H9 (cell line): ENCODE measurements at regions not wholly inside any gene's neighbourhood (a gene's known extent, or its start where the extent isn't known, plus 50 kb on each side); places are given as distances from the start of the nearest gene placed in this dataset.

Source experiments
- DNase-seq: peaks from one replicate; pipeline ENCODE4 v3.0.0-alpha.2; 2017
- H2AFZ ChIP-seq: one replicate; pipeline ENCODE4 v1.6.1; 2013; ENCODE audit warnings: mild to moderate bottlenecking, low read length, control low read depth, moderate library complexity
- H2AK5ac ChIP-seq: 2 replicates; pipeline ENCODE4 v1.6.1; 2013; ENCODE audit warnings: low read length, control low read depth, mixed read lengths; ENCODE audit not compliant: insufficient read length
- H2BK120ac ChIP-seq: one replicate; pipeline ENCODE4 v1.6.1; 2013; ENCODE audit warnings: low read depth, mild to moderate bottlenecking, low read length, control low read depth, inconsistent platforms; ENCODE audit not compliant: poor library complexity, severe bottlenecking
- H2BK12ac ChIP-seq: 2 replicates; pipeline ENCODE4 v1.6.1; 2013; ENCODE audit warnings: low read length, control low read depth, mixed read lengths, low read depth; ENCODE audit not compliant: insufficient read length
- H2BK15ac ChIP-seq: 2 replicates; pipeline ENCODE4 v1.6.1; 2013; ENCODE audit warnings: low read depth, low read length, control low read depth
- H2BK20ac ChIP-seq: one replicate; pipeline ENCODE4 v1.6.1; 2013; ENCODE audit warnings: low read depth, mild to moderate bottlenecking, low read length, control low read depth, inconsistent platforms; ENCODE audit not compliant: poor library complexity, severe bottlenecking
- H2BK5ac ChIP-seq: 2 replicates; pipeline ENCODE4 v1.6.1; 2013; ENCODE audit warnings: low read length, control low read depth, mixed read lengths; ENCODE audit not compliant: insufficient read length
- H3K14ac ChIP-seq: 2 replicates; pipeline ENCODE4 v1.6.1; 2013; ENCODE audit warnings: low read length, control low read depth; ENCODE audit not compliant: insufficient read depth
- H3K18ac ChIP-seq: 2 replicates; pipeline ENCODE4 v1.6.1; 2013; ENCODE audit warnings: low read depth, mild to moderate bottlenecking, mixed read lengths, low read length, control low read depth; ENCODE audit not compliant: insufficient read length
- H3K23ac ChIP-seq: 2 replicates; pipeline ENCODE4 v1.6.1; 2013; ENCODE audit warnings: low read length, control low read depth, mixed read lengths, low read depth; ENCODE audit not compliant: insufficient read length
- H3K23me2 ChIP-seq: 2 replicates; pipeline ENCODE4 v1.6.1; 2013; ENCODE audit warnings: low read depth, mild to moderate bottlenecking, mixed read lengths, low read length, control low read depth; ENCODE audit not compliant: insufficient read length, poor library complexity, severe bottlenecking
- H3K27ac ChIP-seq: 2 replicates; pipeline ENCODE4 v1.5.1; 2013; ENCODE audit warnings: low read length, control low read depth, mixed read lengths, low read depth; ENCODE audit not compliant: insufficient read length
- H3K27me3 ChIP-seq: 2 replicates; pipeline ENCODE4 v1.6.1; 2013; ENCODE audit warnings: low read length, control low read depth, inconsistent platforms; ENCODE audit not compliant: insufficient read depth
- H3K4ac ChIP-seq: 2 replicates; pipeline ENCODE4 v1.6.1; 2013; ENCODE audit warnings: low read depth, mild to moderate bottlenecking, control low read depth, inconsistent platforms, low read length, moderate library complexity
- H3K4me1 ChIP-seq: 2 replicates; pipeline ENCODE4 v1.6.1; 2013; ENCODE audit warnings: low read length, control low read depth, inconsistent platforms; ENCODE audit not compliant: insufficient read depth
- H3K4me2 ChIP-seq: 2 replicates; pipeline ENCODE4 v1.6.1; 2013; ENCODE audit warnings: low read length, control low read depth, mixed read lengths; ENCODE audit not compliant: insufficient read length, insufficient read depth
- H3K56ac ChIP-seq: 2 replicates; pipeline ENCODE4 v1.6.1; 2013; ENCODE audit warnings: low read depth, mild to moderate bottlenecking, mixed read lengths, low read length, control low read depth; ENCODE audit not compliant: insufficient read length
- H3K79me1 ChIP-seq: 2 replicates; pipeline ENCODE4 v1.6.1; 2013; ENCODE audit warnings: low read depth, mild to moderate bottlenecking, moderate library complexity, low read length, control low read depth, inconsistent platforms; ENCODE audit not compliant: insufficient read depth, poor library complexity, severe bottlenecking
- H3K79me2 ChIP-seq: 2 replicates; pipeline ENCODE4 v1.6.1; 2013; ENCODE audit warnings: low read length, control low read depth, inconsistent platforms; ENCODE audit not compliant: insufficient read depth
- H3K9ac ChIP-seq: 2 replicates; pipeline ENCODE4 v1.6.1; 2013; ENCODE audit warnings: low read length, control low read depth, mixed read lengths; ENCODE audit not compliant: insufficient read length; ENCODE audit errors: extremely low read depth
- H3K9me3 ChIP-seq: one replicate; pipeline ENCODE4 v1.6.1; 2013; ENCODE audit warnings: low read depth, low read length, inconsistent platforms; ENCODE audit not compliant: control insufficient read depth
- H3T11ph ChIP-seq: one replicate; pipeline ENCODE4 v1.6.1; 2013; ENCODE audit warnings: mild to moderate bottlenecking, low read length, control low read depth, inconsistent platforms
- H4K20me1 ChIP-seq: one replicate; pipeline ENCODE4 v1.6.1; 2013; ENCODE audit not compliant: control insufficient read depth, insufficient read length, insufficient read depth
- H4K5ac ChIP-seq: 2 replicates; pipeline ENCODE4 v1.6.1; 2013; ENCODE audit warnings: low read depth, mild to moderate bottlenecking, mixed read lengths, low read length, control low read depth; ENCODE audit not compliant: insufficient read length
- H4K8ac ChIP-seq: replicated peaks from 2 replicates; pipeline ENCODE4 v1.6.1; 2013; ENCODE audit warnings: low read length, control low read depth, mixed read lengths, low read depth; ENCODE audit not compliant: insufficient read length
- H4K91ac ChIP-seq: 2 replicates; pipeline ENCODE4 v1.6.1; 2013; ENCODE audit warnings: low read depth, mild to moderate bottlenecking, moderate library complexity, mixed read lengths, low read length, control low read depth; ENCODE audit not compliant: insufficient read length
- H3K27ac Mint-ChIP-seq, 3 experiments: 2 replicates in 2 of 3; 3 replicates in 1 of 3; pipeline ENCODE4 v1.8.0; 2020 to 2021; ENCODE audit warnings: mixed read lengths in 3 of 3, mild to moderate bottlenecking in 1 of 3, moderate library complexity in 1 of 3
- H3K27me3 Mint-ChIP-seq: 2 replicates; pipeline ENCODE4 v1.8.0; 2021; ENCODE audit warnings: low read depth, mild to moderate bottlenecking, moderate library complexity, mixed read lengths
- H3K36me3 Mint-ChIP-seq, 3 experiments: 2 replicates in 2 of 3; 3 replicates in 1 of 3; pipeline ENCODE4 v1.8.0; 2020 to 2021; ENCODE audit warnings: low read depth in 3 of 3, mixed read lengths in 3 of 3; ENCODE audit not compliant: insufficient read depth in 1 of 3
- H3K4me1 Mint-ChIP-seq, 2 experiments: 2 replicates each; pipeline ENCODE4 v1.8.0; 2020; ENCODE audit warnings: mixed read lengths in 2 of 2
- H3K4me3 Mint-ChIP-seq, 2 experiments: 2 replicates in 1 of 2; 3 replicates in 1 of 2; pipeline ENCODE4 v1.8.0; 2020 to 2021; ENCODE audit warnings: mild to moderate bottlenecking in 2 of 2, mixed read lengths in 2 of 2, moderate library complexity in 1 of 2
- H3K9me3 Mint-ChIP-seq, 2 experiments: 2 replicates in 1 of 2; 3 replicates in 1 of 2; pipeline ENCODE4 v1.8.0; 2020; ENCODE audit warnings: mild to moderate bottlenecking in 2 of 2, mixed read lengths in 2 of 2, moderate library complexity in 1 of 2
- CTCF ChIP-seq: fragments of 200-600 bp; sonication (generic); conservative IDR thresholded peaks from 3 replicates; pipeline ENCODE4 v1.8.0; 2021; ENCODE audit warnings: antibody characterized with exemption, mild to moderate bottlenecking
- WGBS: extraction: QIAGEN DNeasy Blood & Tissue Kit; methylation state at CpG from one replicate; pipeline ENCODE4 v1.1.7; 2013; ENCODE audit warnings: missing lambda C conversion rate, low lambda C conversion rate, mixed read lengths; ENCODE audit not compliant: insufficient read length; ENCODE audit errors: extremely low coverage; 5-methylcytosine and 5-hydroxymethylcytosine counted together

DNA sequence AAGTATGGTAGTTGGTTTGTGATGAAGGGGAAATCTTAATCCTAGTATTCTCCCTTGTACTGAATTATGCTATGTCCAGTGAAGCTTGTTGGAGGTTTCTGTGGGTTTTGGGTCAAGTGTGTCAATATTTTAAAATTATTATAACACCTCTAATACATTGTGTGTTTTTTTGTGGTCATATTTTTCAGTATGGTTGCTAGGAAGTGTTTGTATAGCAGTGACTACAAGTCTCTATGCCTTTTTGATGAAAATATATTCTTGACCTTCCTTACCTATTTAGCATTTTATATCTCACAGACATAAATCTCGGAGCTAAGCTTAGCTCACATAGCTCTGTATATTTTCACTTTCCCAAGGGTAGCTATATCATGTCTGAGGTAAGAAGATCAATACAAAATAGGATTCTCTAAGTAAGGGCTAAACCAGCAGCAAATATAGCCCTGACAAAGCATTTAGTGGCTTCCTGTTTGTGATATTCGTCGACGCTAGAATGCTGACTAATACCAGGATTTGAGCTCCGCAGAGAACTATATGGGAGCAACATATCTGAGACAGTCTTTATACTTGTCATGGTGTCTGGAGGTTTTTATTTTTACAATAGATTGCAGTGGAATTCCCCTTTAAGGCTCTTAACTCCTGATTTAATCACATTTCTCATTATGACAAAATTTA, 82.3 kb downstream of the MACIR start:
- H3K4me1 Mint-ChIP-seq = no peaks in the 10 kb centered on the region
- no peak overlapping the region for H3K4me2 ChIP-seq

More for the DNA sequence above, 82.3 kb downstream of the MACIR start:
- Histone ChIP-seq H2BK120ac (no peak overlapping the region), H4K8ac (no peak overlapping the region), H3K79me1 (no peaks in the 10 kb centered on the region), H3K27ac (no peak overlapping the region), H4K5ac (no peak overlapping the region), H3K4ac (no peak overlapping the region), H4K91ac (no peak overlapping the region), H4K20me1 (no peaks in the 10 kb centered on the region), H2AK5ac (no peak overlapping the region), H3K9ac (no peak overlapping the region), H2BK20ac (no peak overlapping the region), H3K14ac (no peak overlapping the region), H2BK15ac (no peak overlapping the region), H2AFZ (no peak overlapping the region), H2BK12ac (no peak overlapping the region), H3T11ph (no peak overlapping the region), H3K56ac (no peak overlapping the region), H3K23ac (no peak overlapping the region), H3K18ac (no peak overlapping the region), H2BK5ac (no peak overlapping the region), H3K4me1 (no peaks in the 10 kb centered on the region), H3K27me3 (no peaks in the 10 kb centered on the region), H3K79me2 (no peaks in the 10 kb centered on the region), H3K23me2 (no peaks in the 10 kb centered on the region), H3K9me3 (no peaks in the 10 kb centered on the region)
- H3K36me3 Mint-ChIP-seq = no peaks in the 10 kb centered on the region
- WGBS = no CpG with 5 or more reads among the region's 5 CpGs
- no peak for TF ChIP-seq CTCF
- no peak overlapping the region for H3K27ac Mint-ChIP-seq
- no peak overlapping the region for H3K4me3 Mint-ChIP-seq
- H3K9me3 Mint-ChIP-seq = peaks cover 5% of the 10 kb centered on the region in 2 experiments; a peak in 2 of 5 replicates
- no peak for DNase-seq
- H3K27me3 Mint-ChIP-seq = no peaks in the 10 kb centered on the region
